Activated CD4-positive, CD25-positive, alpha-beta regulatory T cell treated with anti-CD3 and anti-CD28 coated beads, Interleukin-2, amount 50 U/mL, for 16 hours (primary cell): ENCODE measurements at regions not wholly inside any gene's neighbourhood (a gene's known extent, or its start where the extent isn't known, plus 50 kb on each side); places are given as distances from the start of the nearest gene placed in this dataset.
"Not testable (repeated sequence)": the region's sequence is repeated elsewhere in the genome, so short reads cannot be mapped to it uniquely, and the experiment has no call there.

Experiments
- DNase-seq: peaks from one replicate; pipeline ENCODE4 v3.0.0-alpha.2; 2020; ENCODE audit warnings: low read depth, low spot score

- DNase-seq: no peak
Measured at GRCh38 chr4:89497517-89498308, 190.1 kb upstream of the GPRIN3 start.

- no peak for DNase-seq
Measured at GRCh38 chr4:89496851-89497250, 189.3 kb upstream of the GPRIN3 start.

- no peak for DNase-seq
Measured at GRCh38 chr4:89493367-89493766, 185.8 kb upstream of the GPRIN3 start.

GRCh38 chr4:89492581-89493071 lies 185.0 kb upstream of the GPRIN3 start:
- no peak for DNase-seq

- no peak for DNase-seq
Measured at GRCh38 chr4:89491761-89492160, 184.2 kb upstream of the GPRIN3 start.

- not testable (repeated sequence) for DNase-seq
Measured at GRCh38 chr4:89489921-89490431, 182.4 kb upstream of the GPRIN3 start.

GRCh38 chr4:89489338-89489771 lies 181.8 kb upstream of the GPRIN3 start:
- no peak for DNase-seq

- no peak for DNase-seq
Measured at GRCh38 chr4:89488736-89489135, 181.1 kb upstream of the GPRIN3 start.

- DNase-seq: no peak
Measured at GRCh38 chr4:89486673-89487072, 179.1 kb upstream of the GPRIN3 start.

GRCh38 chr4:89486042-89486441 lies 178.4 kb upstream of the GPRIN3 start:
- no peak for DNase-seq

GRCh38 chr4:89483833-89484232 lies 176.2 kb upstream of the GPRIN3 start:
- DNase-seq: no peak

- DNase-seq: no peak
Measured at GRCh38 chr4:89482926-89483595, 175.5 kb upstream of the GPRIN3 start.

- no peak for DNase-seq
Measured at GRCh38 chr4:89482251-89482650, 174.7 kb upstream of the GPRIN3 start.

GRCh38 chr4:89469930-89470375 lies 162.4 kb upstream of the GPRIN3 start:
- DNase-seq: no peak

- no peak for DNase-seq
Measured at GRCh38 chr4:89469516-89469915, 161.9 kb upstream of the GPRIN3 start.

GRCh38 chr4:89468602-89469001 lies 161.0 kb upstream of the GPRIN3 start:
- DNase-seq: no peak

- DNase-seq: no peak
Measured at GRCh38 chr4:89463341-89463740, 155.7 kb upstream of the GPRIN3 start.

GRCh38 chr4:89447543-89447942 lies 139.9 kb upstream of the GPRIN3 start:
- no peak for DNase-seq

GRCh38 chr4:89446193-89446592 lies 138.6 kb upstream of the GPRIN3 start:
- DNase-seq: no peak

GRCh38 chr4:89439533-89439932 lies 131.9 kb upstream of the GPRIN3 start:
- no peak for DNase-seq

GRCh38 chr4:89438102-89438831 lies 130.7 kb upstream of the GPRIN3 start:
- DNase-seq: peak; percentile 17
